Epithelial cell of esophagus (primary cell): ENCODE measurements at regions not wholly inside any gene's neighbourhood (a gene's known extent, or its start where the extent isn't known, plus 50 kb on each side); places are given as distances from the start of the nearest gene placed in this dataset.

Experiments used
- DNase-seq: peaks from one replicate; pipeline ENCODE4 v3.0.0; 2010; ENCODE audit warnings: low read depth
- H3K4me3 ChIP-seq: 2 replicates; pipeline ENCODE4 v1.5.1; 2011; ENCODE audit warnings: mild to moderate bottlenecking, low read length, control low read depth
- TF ChIP-seq, protein P1 (sequence below): IDR thresholded peaks from 2 replicates; pipeline ENCODE4 v1.5.1; 2011; ENCODE audit warnings: low read depth, mild to moderate bottlenecking, low read length, control low read depth, inconsistent platforms; ENCODE audit not compliant: insufficient read depth; ENCODE audit errors: missing control alignments

DNA sequence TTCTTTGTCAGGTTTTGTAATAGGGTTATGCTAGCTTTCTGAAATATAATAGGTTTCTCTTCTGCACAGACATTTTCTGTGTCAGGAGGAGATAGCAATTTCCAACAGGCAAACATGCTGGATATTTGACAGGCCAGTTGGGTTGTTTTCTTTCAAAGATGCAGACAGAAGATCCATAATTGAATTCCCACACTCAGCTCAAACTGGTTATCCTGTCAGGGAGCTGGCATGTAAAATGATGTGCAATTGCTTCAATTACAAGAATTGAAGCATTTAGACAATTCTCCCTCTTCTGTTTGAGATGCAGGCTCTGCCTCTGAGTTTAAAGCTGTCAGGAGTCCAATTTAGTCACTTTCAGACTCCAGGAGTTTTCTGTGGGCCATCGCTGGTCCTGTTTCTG lies 146.2 kb upstream of the ZKSCAN2 start:
- no peak overlapping the region for H3K4me3 ChIP-seq
- TF ChIP-seq, protein P1, sequence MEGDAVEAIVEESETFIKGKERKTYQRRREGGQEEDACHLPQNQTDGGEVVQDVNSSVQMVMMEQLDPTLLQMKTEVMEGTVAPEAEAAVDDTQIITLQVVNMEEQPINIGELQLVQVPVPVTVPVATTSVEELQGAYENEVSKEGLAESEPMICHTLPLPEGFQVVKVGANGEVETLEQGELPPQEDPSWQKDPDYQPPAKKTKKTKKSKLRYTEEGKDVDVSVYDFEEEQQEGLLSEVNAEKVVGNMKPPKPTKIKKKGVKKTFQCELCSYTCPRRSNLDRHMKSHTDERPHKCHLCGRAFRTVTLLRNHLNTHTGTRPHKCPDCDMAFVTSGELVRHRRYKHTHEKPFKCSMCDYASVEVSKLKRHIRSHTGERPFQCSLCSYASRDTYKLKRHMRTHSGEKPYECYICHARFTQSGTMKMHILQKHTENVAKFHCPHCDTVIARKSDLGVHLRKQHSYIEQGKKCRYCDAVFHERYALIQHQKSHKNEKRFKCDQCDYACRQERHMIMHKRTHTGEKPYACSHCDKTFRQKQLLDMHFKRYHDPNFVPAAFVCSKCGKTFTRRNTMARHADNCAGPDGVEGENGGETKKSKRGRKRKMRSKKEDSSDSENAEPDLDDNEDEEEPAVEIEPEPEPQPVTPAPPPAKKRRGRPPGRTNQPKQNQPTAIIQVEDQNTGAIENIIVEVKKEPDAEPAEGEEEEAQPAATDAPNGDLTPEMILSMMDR = no peak
- DNase-seq = no peak

DNA sequence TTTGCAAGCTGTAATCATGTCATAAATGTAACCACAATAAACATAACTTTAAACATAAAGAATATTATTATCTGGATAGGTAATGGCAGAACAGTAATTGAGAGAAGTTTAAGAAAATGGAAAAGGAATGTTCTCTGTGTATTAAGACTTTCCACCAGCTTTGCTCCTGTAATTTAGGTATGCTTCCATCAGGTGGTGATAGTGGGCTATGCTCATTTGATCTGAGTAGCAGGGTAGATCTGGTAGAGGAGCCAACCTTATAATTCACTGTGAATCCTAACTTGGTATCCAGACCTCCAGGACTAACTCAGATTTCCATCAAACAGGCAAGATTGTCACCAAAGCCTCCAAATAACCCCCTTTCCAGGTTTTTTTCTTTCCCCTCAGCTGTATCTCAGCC lies 137.9 kb upstream of the ZKSCAN2 start:
- H3K4me3 ChIP-seq = no peak overlapping the region
- DNase-seq = no peak
- TF ChIP-seq, protein P1 = no peak

DNA sequence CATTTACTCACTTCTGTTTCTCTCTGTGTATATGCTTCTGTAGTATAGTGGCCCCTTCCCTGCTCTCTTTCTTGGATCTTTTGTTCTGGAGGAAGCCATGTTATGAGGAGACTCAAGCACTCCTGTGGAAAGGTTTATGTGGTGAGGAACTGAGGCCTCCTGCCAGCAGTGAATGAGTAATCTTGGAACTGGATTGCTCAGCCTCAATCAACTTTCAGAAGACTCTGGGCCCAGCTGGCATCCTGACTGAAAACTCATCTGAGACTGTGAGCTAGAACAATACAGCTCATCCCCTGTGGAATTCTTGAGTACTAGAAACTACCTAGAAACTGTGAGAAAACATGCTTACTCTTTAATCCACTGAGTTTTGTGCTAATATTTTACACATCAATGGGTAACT lies 133.1 kb upstream of the ZKSCAN2 start:
- no peak for DNase-seq
- H3K4me3 ChIP-seq = no peak overlapping the region
- TF ChIP-seq, protein P1 = no peak

DNA sequence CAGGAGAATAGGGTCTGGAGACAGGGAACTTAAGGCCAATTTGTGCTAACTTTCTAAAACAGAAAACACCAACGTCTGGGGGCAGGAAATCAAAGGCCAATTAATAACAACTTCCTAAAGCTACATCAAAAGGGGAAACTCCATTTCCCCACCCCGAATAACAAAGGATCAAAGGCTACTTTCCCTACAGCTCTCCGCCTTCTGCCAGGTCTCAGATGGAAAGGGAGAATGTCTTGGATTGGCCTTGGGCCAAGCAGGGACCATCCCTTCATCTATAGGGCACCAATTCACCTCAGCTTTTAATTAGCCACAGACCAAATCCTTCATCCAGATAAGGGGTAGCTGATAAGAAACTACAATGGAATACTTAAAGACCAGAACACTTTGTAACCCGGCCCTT lies 116.9 kb upstream of the ZKSCAN2 start:
- H3K4me3 ChIP-seq = no peak overlapping the region
- TF ChIP-seq, protein P1 = no peak
- DNase-seq = no peak

DNA sequence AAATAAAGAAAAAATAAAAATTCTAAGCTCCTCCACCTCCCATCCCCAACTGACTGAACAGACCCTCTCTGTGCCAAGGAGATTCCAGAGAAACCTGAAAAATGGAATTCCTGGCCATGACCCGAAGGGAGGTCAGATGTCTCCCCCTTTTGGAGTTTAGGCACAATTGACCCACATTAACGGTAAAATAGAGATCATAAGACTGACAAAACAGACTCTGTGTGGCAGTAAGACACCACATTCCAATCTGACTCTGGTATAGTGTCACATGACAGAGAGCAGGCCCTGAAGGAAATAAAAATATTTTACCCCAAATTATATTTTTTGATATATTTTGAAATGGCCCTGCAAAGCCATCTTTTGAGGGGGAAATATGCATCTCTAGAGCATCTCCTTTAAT lies 115.1 kb upstream of the ZKSCAN2 start:
- H3K4me3 ChIP-seq = no peak overlapping the region
- TF ChIP-seq, protein P1 = no peak
- no peak for DNase-seq

DNA sequence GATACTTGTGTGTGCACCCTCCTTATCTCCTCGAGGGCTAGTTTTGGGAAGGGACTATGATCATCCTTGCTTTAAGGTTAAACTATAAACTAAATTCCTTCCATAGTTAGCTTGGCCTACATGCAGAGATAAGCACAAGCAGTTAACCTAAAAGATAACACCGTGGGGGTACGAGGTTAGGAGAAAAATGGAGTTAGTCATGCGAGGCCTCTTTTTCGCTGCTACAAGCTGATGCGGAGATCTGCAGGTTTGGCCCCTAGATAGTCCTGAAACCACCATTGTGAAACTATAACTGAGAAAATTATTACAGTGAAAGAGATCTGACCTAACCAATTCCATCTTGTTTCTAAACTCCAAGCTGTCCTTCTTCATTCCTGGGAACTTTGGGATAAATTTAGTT lies 113.7 kb upstream of the ZKSCAN2 start:
- no peak for DNase-seq
- TF ChIP-seq, protein P1 = no peak

DNA sequence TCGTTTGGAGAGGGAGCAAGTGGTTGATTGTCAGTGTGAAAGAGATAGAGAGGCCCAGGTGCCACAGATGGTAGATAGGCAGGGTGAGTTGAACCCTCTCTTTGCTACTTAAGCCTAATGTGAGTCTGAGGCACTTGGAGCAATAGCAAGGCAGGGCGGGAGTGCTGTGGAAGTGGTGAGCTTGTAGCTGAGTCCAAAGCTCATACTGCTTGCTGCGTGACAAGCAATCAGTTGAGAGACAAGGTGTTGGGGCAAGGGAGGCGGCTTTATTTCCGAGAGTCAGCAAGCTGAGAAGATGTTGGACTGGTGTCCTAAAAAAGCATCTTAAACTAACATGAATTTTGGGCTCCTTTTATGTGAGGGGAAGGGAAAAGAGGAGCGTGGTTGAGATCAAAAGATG lies 112.9 kb upstream of the ZKSCAN2 start:
- H3K4me3 ChIP-seq = no peak overlapping the region
- TF ChIP-seq, protein P1 = no peak
- DNase-seq = no peak

More for the DNA sequence above, 113.7 kb upstream of the ZKSCAN2 start:
- no peak overlapping the region for H3K4me3 ChIP-seq
